Fibroblast of the aortic adventitia (primary cell): ENCODE measurements at regions not wholly inside any gene's neighbourhood (a gene's known extent, or its start where the extent isn't known, plus 50 kb on each side); places are given as distances from the start of the nearest gene placed in this dataset.

ENCODE experiments used
- DNase-seq: peaks from one replicate; pipeline ENCODE4 v3.0.0-alpha.2; 2010; ENCODE audit warnings: low read depth
- H3K4me3 ChIP-seq: 2 replicates; pipeline ENCODE4 v1.5.1; 2011; ENCODE audit warnings: low read depth, mild to moderate bottlenecking, control low read depth, low read length, moderate library complexity
- CTCF ChIP-seq: IDR thresholded peaks from 2 replicates; pipeline ENCODE4 v1.5.1; 2011; ENCODE audit warnings: mild to moderate bottlenecking, low read length, control low read depth, inconsistent platforms; ENCODE audit not compliant: insufficient read depth

GRCh38 chr13:97901716-97902115 lies 51.8 kb upstream of the IPO5 start:
- TF ChIP-seq CTCF: no peak
- no peak for DNase-seq
- no peak overlapping the region for H3K4me3 ChIP-seq
